Fibroblast of lung (primary cell): ENCODE measurements at regions not wholly inside any gene's neighbourhood (a gene's known extent, or its start where the extent isn't known, plus 50 kb on each side); places are given as distances from the start of the nearest gene placed in this dataset.

Experiments used
- DNase-seq, 2 donors: peaks; one replicate each; pipeline versions ENCODE4 v3.0.0 to v3.0.0-alpha.2; 2010; ENCODE audit warnings: low read depth in 2 of 2
- H2AFZ ChIP-seq: 2 replicates; pipeline ENCODE4 v1.5.1; 2012; ENCODE audit warnings: low read length, control low read depth, inconsistent platforms
- H3K27ac ChIP-seq: 2 replicates; pipeline ENCODE4 v1.5.1; 2011; ENCODE audit warnings: low read length, control low read depth; ENCODE audit not compliant: insufficient read depth
- H3K27me3 ChIP-seq: 2 replicates; pipeline ENCODE4 v1.5.1; 2011; ENCODE audit warnings: mild to moderate bottlenecking, low read length; ENCODE audit not compliant: control insufficient read depth, insufficient read depth
- H3K36me3 ChIP-seq: 2 replicates; pipeline ENCODE4 v1.5.1; 2011; ENCODE audit warnings: low read length; ENCODE audit not compliant: control insufficient read depth, insufficient read depth
- H3K4me1 ChIP-seq: 2 replicates; pipeline ENCODE4 v1.5.1; 2011; ENCODE audit warnings: low read length; ENCODE audit not compliant: control insufficient read depth, insufficient read depth; ENCODE audit errors: extremely low read depth
- H3K4me2 ChIP-seq: 2 replicates; pipeline ENCODE4 v1.5.1; 2011; ENCODE audit warnings: low read length, control low read depth; ENCODE audit not compliant: insufficient read depth; ENCODE audit errors: extremely low read depth
- H3K4me3 ChIP-seq, 4 experiments: fragments of 200-600 bp in 1 of 4; sonication (generic) in 1 of 4; replicated peaks in 1 of 4; 2 replicates each; pipeline ENCODE4 v1.5.1; 2011 to 2016; ENCODE audit warnings: low read length in 4 of 4, low read depth in 3 of 4, mild to moderate bottlenecking in 3 of 4, control low read depth in 2 of 4, inconsistent platforms in 1 of 4, mixed read lengths in 1 of 4; ENCODE audit not compliant: insufficient read depth in 1 of 4; ENCODE audit errors: control extremely low read depth in 1 of 4
- H3K79me2 ChIP-seq: 2 replicates; pipeline ENCODE4 v1.5.1; 2012; ENCODE audit warnings: mild to moderate bottlenecking, low read length, inconsistent platforms; ENCODE audit not compliant: control insufficient read depth, insufficient read depth
- H3K9ac ChIP-seq: 2 replicates; pipeline ENCODE4 v1.5.1; 2011; ENCODE audit warnings: mild to moderate bottlenecking, low read length, control low read depth; ENCODE audit not compliant: insufficient read depth
- H3K9me3 ChIP-seq: 2 replicates; pipeline ENCODE4 v1.5.1; 2012; ENCODE audit warnings: low read depth, low read length; ENCODE audit not compliant: control insufficient read depth, insufficient read depth
- H4K20me1 ChIP-seq: 2 replicates; pipeline ENCODE4 v1.5.1; 2011; ENCODE audit warnings: low read length; ENCODE audit not compliant: control insufficient read depth, insufficient read depth; ENCODE audit errors: extremely low read depth
- EZH2 ChIP-seq: IDR thresholded peaks from 2 replicates; pipeline ENCODE4 v1.5.1; 2012; ENCODE audit warnings: low read length, control low read depth, mild to moderate bottlenecking; ENCODE audit errors: missing control alignments
- TF ChIP-seq, protein P1 (sequence below), 2 donors: IDR thresholded peaks in 1 of 2; conservative IDR thresholded peaks in 1 of 2; 1 replicate in 1 of 2; 2 replicates in 1 of 2; pipeline ENCODE4 v1.5.1; 2011 to 2012; ENCODE audit warnings: low read length in 2 of 2, control low read depth in 1 of 2, inconsistent platforms in 1 of 2, low read depth in 1 of 2, mild to moderate bottlenecking in 1 of 2

DNA sequence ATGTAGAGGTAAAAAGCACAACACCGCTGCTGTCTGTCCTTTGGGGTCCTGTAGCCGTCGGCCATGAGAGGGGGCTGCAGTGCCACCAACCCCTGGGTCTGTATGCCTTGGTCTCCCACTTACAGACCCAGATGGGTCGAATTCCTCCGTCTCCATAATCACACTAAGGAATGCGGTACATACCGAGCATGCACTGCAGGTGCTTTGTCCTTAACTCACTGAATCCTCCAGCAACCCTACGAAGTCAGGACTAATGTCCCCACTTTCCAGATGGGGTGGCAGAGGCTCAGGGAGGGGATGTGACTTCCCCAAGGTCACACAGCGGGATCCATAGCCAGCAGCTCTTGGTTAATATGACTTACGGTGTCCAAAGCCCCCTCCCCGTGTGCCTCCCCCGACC lies 219.9 kb upstream of the CIBAR2 start:
- no peak overlapping the region for H2AFZ ChIP-seq
- no peak overlapping the region for H3K27ac ChIP-seq
- no peaks in the 10 kb centered on the region for H3K4me1 ChIP-seq
- H3K9me3 ChIP-seq, result no peaks in the 10 kb centered on the region
- H4K20me1 ChIP-seq, result no peaks in the 10 kb centered on the region
- no peak overlapping the region for H3K9ac ChIP-seq
- no peaks in the 10 kb centered on the region for H3K36me3 ChIP-seq
- H3K4me3 ChIP-seq, result no peak overlapping the region
- no peaks in the 10 kb centered on the region for H3K79me2 ChIP-seq
- no peak overlapping the region for H3K4me2 ChIP-seq
- TF ChIP-seq, protein P1, sequence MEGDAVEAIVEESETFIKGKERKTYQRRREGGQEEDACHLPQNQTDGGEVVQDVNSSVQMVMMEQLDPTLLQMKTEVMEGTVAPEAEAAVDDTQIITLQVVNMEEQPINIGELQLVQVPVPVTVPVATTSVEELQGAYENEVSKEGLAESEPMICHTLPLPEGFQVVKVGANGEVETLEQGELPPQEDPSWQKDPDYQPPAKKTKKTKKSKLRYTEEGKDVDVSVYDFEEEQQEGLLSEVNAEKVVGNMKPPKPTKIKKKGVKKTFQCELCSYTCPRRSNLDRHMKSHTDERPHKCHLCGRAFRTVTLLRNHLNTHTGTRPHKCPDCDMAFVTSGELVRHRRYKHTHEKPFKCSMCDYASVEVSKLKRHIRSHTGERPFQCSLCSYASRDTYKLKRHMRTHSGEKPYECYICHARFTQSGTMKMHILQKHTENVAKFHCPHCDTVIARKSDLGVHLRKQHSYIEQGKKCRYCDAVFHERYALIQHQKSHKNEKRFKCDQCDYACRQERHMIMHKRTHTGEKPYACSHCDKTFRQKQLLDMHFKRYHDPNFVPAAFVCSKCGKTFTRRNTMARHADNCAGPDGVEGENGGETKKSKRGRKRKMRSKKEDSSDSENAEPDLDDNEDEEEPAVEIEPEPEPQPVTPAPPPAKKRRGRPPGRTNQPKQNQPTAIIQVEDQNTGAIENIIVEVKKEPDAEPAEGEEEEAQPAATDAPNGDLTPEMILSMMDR (conservative IDR thresholded peaks at IDR 0.05 in 1 of 2, IDR thresholded peaks at IDR 0.05 in 1 of 2; ENCODE audit: low read depth in 1 of 2, low read length in 2 of 2), result no peak
- TF ChIP-seq EZH2, result no peak
- H3K27me3 ChIP-seq, result no peaks in the 10 kb centered on the region
- no peak for DNase-seq

DNA sequence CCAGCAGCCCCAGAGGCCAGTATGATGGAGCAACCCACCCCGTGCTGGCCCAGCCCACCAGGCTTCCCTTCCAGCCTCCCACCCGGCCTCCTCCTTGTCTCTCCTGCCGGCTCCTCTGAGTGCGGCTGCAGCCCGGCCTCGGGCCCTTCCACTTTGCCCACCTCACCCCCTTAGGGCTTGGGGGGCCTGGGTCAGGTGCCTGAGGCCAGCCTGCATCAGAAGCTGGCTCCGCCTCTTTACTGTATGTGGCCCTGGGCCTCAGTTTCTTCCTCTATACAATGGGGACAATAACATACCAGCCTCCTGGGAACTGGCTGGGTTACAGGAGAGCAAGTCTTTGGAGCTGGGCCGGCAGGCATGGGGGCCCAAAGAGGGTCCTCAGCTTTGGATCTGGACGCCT lies 221.1 kb upstream of the CIBAR2 start:
- Histone ChIP-seq H3K4me3 (no peak overlapping the region), H3K79me2 (no peaks in the 10 kb centered on the region), H3K36me3 (no peaks in the 10 kb centered on the region), H3K4me1 (no peaks in the 10 kb centered on the region), H3K9ac (no peak overlapping the region), H3K9me3 (no peaks in the 10 kb centered on the region), H3K4me2 (no peak overlapping the region), H4K20me1 (no peaks in the 10 kb centered on the region), H3K27me3 (no peaks in the 10 kb centered on the region), H3K27ac (no peak overlapping the region), H2AFZ (no peak overlapping the region)
- DNase-seq, result no peak
- TF ChIP-seq EZH2, result no peak

DNA sequence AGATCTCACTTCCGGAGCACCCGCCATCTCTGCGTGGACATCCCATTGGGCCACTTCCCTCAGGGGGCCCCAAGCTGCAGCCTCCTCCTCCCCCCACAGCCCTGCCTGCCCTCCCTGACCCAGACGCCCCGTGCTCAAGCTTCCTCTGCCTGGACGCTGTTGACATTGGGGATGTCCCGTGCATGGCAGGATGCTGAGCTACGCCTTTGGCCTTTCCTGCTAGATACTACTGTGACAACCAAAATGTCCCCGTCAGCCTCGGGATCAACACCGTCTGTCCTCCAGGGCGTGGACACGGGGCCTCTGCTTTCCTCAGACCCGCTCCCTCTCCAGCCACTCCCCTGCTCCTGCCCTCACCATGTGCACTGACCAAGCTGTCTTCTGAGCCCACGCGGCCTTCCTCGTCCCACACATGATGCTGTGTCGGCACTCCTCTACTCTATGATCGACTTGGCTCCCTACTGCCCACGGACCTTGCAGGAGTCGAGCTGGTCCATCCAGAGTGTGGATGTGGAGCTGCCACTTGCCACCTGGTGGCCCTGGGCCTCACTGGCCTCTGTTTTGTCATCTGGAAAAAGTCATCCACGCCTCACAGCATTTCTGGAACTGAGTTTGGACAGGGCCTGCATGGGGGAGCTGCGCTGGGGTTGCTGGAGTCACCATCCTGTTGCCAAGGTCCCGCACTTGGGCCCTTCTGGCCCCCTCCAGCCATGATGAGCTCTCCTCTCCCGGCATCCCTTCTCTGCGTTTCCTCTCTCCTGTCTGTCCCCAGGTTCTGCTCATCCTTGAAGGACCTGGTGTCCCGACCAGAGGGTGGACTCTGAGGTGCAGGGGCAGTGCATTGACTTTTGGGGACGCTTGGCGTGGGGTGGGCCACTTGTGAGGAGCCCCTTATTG lies 221.7 kb upstream of the CIBAR2 start:
- H3K9me3 ChIP-seq, result no peaks in the 10 kb centered on the region
- H3K4me3 ChIP-seq, result no peak overlapping the region
- H3K79me2 ChIP-seq, result no peaks in the 10 kb centered on the region
- TF ChIP-seq, protein P1 (conservative IDR thresholded peaks at IDR 0.05 in 1 of 2, IDR thresholded peaks at IDR 0.05 in 1 of 2; ENCODE audit: low read depth in 1 of 2, low read length in 2 of 2), result no peak
- TF ChIP-seq EZH2, result no peak
- H2AFZ ChIP-seq, result no peak overlapping the region
- H3K27me3 ChIP-seq, result no peaks in the 10 kb centered on the region
- H3K9ac ChIP-seq, result no peak overlapping the region
- H3K4me1 ChIP-seq, result no peaks in the 10 kb centered on the region
- no peak overlapping the region for H3K4me2 ChIP-seq
- H4K20me1 ChIP-seq, result no peaks in the 10 kb centered on the region
- no peaks in the 10 kb centered on the region for H3K36me3 ChIP-seq
- no peak overlapping the region for H3K27ac ChIP-seq
- no peak for DNase-seq
